HG03439 (cell line): ENCODE measurements at regions not wholly inside any gene's neighbourhood (a gene's known extent, or its start where the extent isn't known, plus 50 kb on each side); places are given as distances from the start of the nearest gene placed in this dataset.

Experiments
- ATAC-seq: cut with Tn5 transposase; IDR thresholded peaks from one replicate; pipeline ENCODE4 v1.9.1; 2021; ENCODE audit warnings: mild to moderate bottlenecking, moderate library complexity; ENCODE audit not compliant: unreplicated experiment

- ATAC-seq, result no peak
Observed at GRCh38 chr18:40612356-40612755, 1342.7 kb upstream of the PIK3C3 start.

GRCh38 chr18:40608226-40608625, 1346.8 kb upstream of the PIK3C3 start:
- ATAC-seq, result no peak

GRCh38 chr18:40607542-40608148, 1347.4 kb upstream of the PIK3C3 start:
- ATAC-seq, result no peak

GRCh38 chr18:40606996-40607395, 1348.0 kb upstream of the PIK3C3 start:
- no peak for ATAC-seq

- no peak for ATAC-seq
Observed at GRCh38 chr18:40583671-40584070, 1371.4 kb upstream of the PIK3C3 start.

GRCh38 chr18:40582105-40582504, 1372.9 kb upstream of the PIK3C3 start:
- ATAC-seq, result no peak

GRCh38 chr18:40577981-40578365, 1377.1 kb upstream of the PIK3C3 start:
- no peak for ATAC-seq

- no peak for ATAC-seq
Observed at GRCh38 chr18:40577239-40577980, 1377.6 kb upstream of the PIK3C3 start.

- ATAC-seq, result no peak
Observed at GRCh38 chr18:40576507-40577115, 1378.4 kb upstream of the PIK3C3 start.

- ATAC-seq, result no peak
Observed at GRCh38 chr18:40570615-40571014, 1384.4 kb upstream of the PIK3C3 start.

GRCh38 chr18:40569605-40570004, 1385.4 kb upstream of the PIK3C3 start:
- ATAC-seq, result no peak

GRCh38 chr18:40566510-40566844, 1388.6 kb upstream of the PIK3C3 start:
- ATAC-seq, result no peak

- ATAC-seq, result no peak
Observed at GRCh38 chr18:40565805-40566509, 1389.1 kb upstream of the PIK3C3 start.

GRCh38 chr18:40559556-40559955, 1395.5 kb upstream of the PIK3C3 start:
- ATAC-seq, result no peak

- ATAC-seq, result no peak
Observed at GRCh38 chr18:40558706-40559392, 1396.2 kb upstream of the PIK3C3 start.

GRCh38 chr18:40555914-40556313, 1399.1 kb upstream of the PIK3C3 start:
- no peak for ATAC-seq

- ATAC-seq, result no peak
Observed at GRCh38 chr18:40553029-40553428, 1402.0 kb upstream of the PIK3C3 start.

- no peak for ATAC-seq
Observed at GRCh38 chr18:40546875-40547274, 1408.2 kb upstream of the PIK3C3 start.

- no peak for ATAC-seq
Observed at GRCh38 chr18:40534723-40535122, 1420.3 kb upstream of the PIK3C3 start.

- no peak for ATAC-seq
Observed at GRCh38 chr18:40532046-40532445, 1423.0 kb upstream of the PIK3C3 start.

GRCh38 chr18:40531051-40531450, 1424.0 kb upstream of the PIK3C3 start:
- ATAC-seq, result no peak
